ENCODE measurements at regions not wholly inside any gene's neighbourhood (a gene's known extent, or its start where the extent isn't known, plus 50 kb on each side); places are given as distances from the start of the nearest gene placed in this dataset.

GRCh38 chr1:198850196-198850595, 211.4 kb downstream of the PTPRC start:
- TF ChIP-seq POLR2AphosphoS5 (IDR thresholded peaks at IDR 0.05; ENCODE audit: low read depth, low read length), result no peak; the same call in 1 of the 2 replicates
- TF ChIP-seq SIN3A (IDR thresholded peaks at IDR 0.05; ENCODE audit: borderline replicate concordance, insufficient read depth, low read length), result no peak
- no peak for TF ChIP-seq TAF1 (IDR thresholded peaks at IDR 0.05; ENCODE audit: borderline replicate concordance, insufficient read depth, low read length)

All from PFSK-1 (cell line).